GM12878 (cell line): ENCODE measurements at regions not wholly inside any gene's neighbourhood (a gene's known extent, or its start where the extent isn't known, plus 50 kb on each side); places are given as distances from the start of the nearest gene placed in this dataset.

ENCODE experiments used
- ATF7 ChIP-seq: fragments of 450-650 bp; IDR thresholded peaks from 2 replicates; pipeline ENCODE4 v1.6.1; 2016; ENCODE audit warnings: low read depth, mild to moderate bottlenecking
- EP300 ChIP-seq, 2 experiments: fragments of 150-350 bp in 1 of 2; IDR thresholded peaks; 2 replicates each; pipeline ENCODE4 v1.6.1; 2011 to 2012; ENCODE audit warnings: low read depth in 2 of 2, low read length in 2 of 2, borderline replicate concordance in 1 of 2, improper control_type of control experiment in 1 of 2, inconsistent platforms in 1 of 2; ENCODE audit not compliant: control insufficient read depth in 1 of 2
- TF ChIP-seq, protein P1 (sequence below), 3 experiments: IDR thresholded peaks in 2 of 3; conservative IDR thresholded peaks in 1 of 3; 2 replicates each; pipeline ENCODE4 v1.5.1; 2011; ENCODE audit warnings: low read depth in 3 of 3, low read length in 3 of 3, mild to moderate bottlenecking in 3 of 3, control low read depth in 2 of 3, moderate library complexity in 2 of 3, inconsistent platforms in 1 of 3, mixed read lengths in 1 of 3; ENCODE audit not compliant: control insufficient read depth in 2 of 3, insufficient read depth in 1 of 3; ENCODE audit errors: extremely low read depth in 1 of 3
- TF ChIP-seq, protein P2 (sequence below): IDR thresholded peaks from 2 replicates; pipeline ENCODE4 v1.6.1; 2011; ENCODE audit warnings: low read depth, low read length, improper control_type of control experiment, borderline replicate concordance

DNA sequence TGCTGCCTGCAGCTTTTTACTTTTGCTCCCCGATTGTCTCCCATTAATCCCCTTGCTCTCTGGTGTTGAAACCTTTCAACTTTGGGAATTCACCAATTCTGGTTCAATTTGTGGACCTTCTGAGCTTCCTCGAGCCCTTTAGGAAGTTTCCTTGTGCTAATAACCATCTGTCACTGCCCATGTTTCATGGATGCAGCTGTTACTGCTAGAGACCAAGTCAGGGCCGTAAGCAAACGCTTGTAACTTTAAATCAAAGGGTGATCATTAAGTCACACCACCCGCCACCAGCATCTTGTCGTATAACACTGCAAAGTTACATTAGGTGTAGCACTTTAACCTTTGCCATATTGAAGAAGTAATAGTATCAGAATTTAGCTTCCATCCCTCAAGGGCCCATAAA, 268.3 kb upstream of the SASH1 start:
- TF ChIP-seq ATF7, result no peak
- TF ChIP-seq, protein P1, sequence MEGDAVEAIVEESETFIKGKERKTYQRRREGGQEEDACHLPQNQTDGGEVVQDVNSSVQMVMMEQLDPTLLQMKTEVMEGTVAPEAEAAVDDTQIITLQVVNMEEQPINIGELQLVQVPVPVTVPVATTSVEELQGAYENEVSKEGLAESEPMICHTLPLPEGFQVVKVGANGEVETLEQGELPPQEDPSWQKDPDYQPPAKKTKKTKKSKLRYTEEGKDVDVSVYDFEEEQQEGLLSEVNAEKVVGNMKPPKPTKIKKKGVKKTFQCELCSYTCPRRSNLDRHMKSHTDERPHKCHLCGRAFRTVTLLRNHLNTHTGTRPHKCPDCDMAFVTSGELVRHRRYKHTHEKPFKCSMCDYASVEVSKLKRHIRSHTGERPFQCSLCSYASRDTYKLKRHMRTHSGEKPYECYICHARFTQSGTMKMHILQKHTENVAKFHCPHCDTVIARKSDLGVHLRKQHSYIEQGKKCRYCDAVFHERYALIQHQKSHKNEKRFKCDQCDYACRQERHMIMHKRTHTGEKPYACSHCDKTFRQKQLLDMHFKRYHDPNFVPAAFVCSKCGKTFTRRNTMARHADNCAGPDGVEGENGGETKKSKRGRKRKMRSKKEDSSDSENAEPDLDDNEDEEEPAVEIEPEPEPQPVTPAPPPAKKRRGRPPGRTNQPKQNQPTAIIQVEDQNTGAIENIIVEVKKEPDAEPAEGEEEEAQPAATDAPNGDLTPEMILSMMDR (IDR thresholded peaks at IDR 0.05 in 2 of 3, conservative IDR thresholded peaks at IDR 0.05 in 1 of 3; ENCODE audit: control insufficient read depth in 2 of 3, extremely low read depth in 1 of 3, insufficient read depth in 1 of 3, low read depth in 3 of 3, low read length in 3 of 3), result no peak
- TF ChIP-seq, protein P2, sequence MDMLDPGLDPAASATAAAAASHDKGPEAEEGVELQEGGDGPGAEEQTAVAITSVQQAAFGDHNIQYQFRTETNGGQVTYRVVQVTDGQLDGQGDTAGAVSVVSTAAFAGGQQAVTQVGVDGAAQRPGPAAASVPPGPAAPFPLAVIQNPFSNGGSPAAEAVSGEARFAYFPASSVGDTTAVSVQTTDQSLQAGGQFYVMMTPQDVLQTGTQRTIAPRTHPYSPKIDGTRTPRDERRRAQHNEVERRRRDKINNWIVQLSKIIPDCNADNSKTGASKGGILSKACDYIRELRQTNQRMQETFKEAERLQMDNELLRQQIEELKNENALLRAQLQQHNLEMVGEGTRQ, result no peak
- TF ChIP-seq EP300 (IDR thresholded peaks at IDR 0.05; ENCODE audit: borderline replicate concordance in 1 of 2, control insufficient read depth in 1 of 2, low read depth in 2 of 2, low read length in 2 of 2), result no peak
